ENCODE measurements at regions not wholly inside any gene's neighbourhood (a gene's known extent, or its start where the extent isn't known, plus 50 kb on each side); places are given as distances from the start of the nearest gene placed in this dataset.

DNA sequence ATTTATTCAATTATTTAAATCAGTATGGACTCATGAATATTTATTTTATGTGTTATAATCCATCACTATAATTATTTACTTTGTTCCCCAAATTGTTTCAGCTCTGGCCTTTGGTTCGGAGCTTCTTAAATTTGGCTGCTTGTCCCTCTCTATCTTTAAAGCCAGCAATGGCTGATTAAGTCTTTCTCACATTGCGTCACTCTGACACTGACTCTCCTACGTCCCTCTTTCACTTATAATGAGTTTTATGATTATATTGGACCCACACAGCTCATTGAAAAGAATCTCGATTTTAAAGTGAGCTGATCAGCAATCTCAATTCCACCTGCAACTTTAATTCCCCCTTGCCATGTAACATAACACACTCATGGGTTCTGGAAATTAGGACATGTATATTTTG lies 185.2 kb upstream of the SLC39A10 start:
- no peak overlapping the region for H3K4me2 ChIP-seq (ENCODE audit: low read length)
- no peak for TF ChIP-seq EZH2phosphoT487 (IDR thresholded peaks at IDR 0.05; ENCODE audit: low read depth)
- TF ChIP-seq, protein P1, sequence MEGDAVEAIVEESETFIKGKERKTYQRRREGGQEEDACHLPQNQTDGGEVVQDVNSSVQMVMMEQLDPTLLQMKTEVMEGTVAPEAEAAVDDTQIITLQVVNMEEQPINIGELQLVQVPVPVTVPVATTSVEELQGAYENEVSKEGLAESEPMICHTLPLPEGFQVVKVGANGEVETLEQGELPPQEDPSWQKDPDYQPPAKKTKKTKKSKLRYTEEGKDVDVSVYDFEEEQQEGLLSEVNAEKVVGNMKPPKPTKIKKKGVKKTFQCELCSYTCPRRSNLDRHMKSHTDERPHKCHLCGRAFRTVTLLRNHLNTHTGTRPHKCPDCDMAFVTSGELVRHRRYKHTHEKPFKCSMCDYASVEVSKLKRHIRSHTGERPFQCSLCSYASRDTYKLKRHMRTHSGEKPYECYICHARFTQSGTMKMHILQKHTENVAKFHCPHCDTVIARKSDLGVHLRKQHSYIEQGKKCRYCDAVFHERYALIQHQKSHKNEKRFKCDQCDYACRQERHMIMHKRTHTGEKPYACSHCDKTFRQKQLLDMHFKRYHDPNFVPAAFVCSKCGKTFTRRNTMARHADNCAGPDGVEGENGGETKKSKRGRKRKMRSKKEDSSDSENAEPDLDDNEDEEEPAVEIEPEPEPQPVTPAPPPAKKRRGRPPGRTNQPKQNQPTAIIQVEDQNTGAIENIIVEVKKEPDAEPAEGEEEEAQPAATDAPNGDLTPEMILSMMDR (IDR thresholded peaks at IDR 0.05; ENCODE audit: low read depth, low read length) = no peak
- H3K9me3 ChIP-seq (ENCODE audit: insufficient read depth, low read length) = no peaks in the 10 kb centered on the region
- H2AFZ ChIP-seq (ENCODE audit: low read depth, low read length) = no peak overlapping the region
- H3K4me3 ChIP-seq (ENCODE audit: low read length) = no peak overlapping the region
- H4K20me1 ChIP-seq (ENCODE audit: insufficient read depth, low read length) = no peaks in the 10 kb centered on the region
- H3K4me1 ChIP-seq (ENCODE audit: low read length) = peaks cover 36% of the 10 kb centered on the region
- no peaks in the 10 kb centered on the region for H3K27me3 ChIP-seq (ENCODE audit: low read depth, low read length)
- H3K79me2 ChIP-seq (ENCODE audit: low read length) = no peaks in the 10 kb centered on the region
- no peak overlapping the region for H3K9ac ChIP-seq (ENCODE audit: low read length)
- no peaks in the 10 kb centered on the region for H3K36me3 ChIP-seq (replicated peaks; ENCODE audit: low read depth, low read length)
- H3K27ac ChIP-seq (ENCODE audit: low read length) = no peak overlapping the region

DNA sequence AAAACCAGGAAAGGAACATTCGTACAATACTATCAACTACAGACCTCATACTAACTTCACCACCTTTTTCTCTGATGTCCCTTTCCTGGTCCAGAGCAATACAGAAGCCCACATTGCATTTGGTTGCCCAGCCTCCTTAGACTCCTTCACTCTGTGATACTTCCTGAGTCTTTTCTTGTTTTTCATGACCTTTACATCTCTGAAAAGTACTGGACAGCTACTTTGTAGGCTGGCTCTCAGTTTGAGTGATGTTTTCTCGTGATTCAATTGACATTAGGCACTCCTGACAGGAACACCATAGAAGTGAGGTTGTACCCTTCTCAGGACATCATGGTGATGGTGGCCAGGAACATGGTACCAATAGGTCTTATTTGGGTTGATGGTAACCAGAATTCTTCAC lies 185.9 kb upstream of the SLC39A10 start:
- Histone ChIP-seq H3K4me1 (ENCODE audit: low read length) (peaks cover 36% of the 10 kb centered on the region), H4K20me1 (ENCODE audit: insufficient read depth, low read length) (no peaks in the 10 kb centered on the region), H2AFZ (ENCODE audit: low read depth, low read length) (0 out of 2 replicates have a peak overlapping the region, but pooled peaks have one; percentile 10), H3K9me3 (ENCODE audit: insufficient read depth, low read length) (0 out of 2 replicates have a peak, but pooled peaks cover 4% of the 10 kb centered on the region), H3K27me3 (ENCODE audit: low read depth, low read length) (no peaks in the 10 kb centered on the region), H3K79me2 (ENCODE audit: low read length) (no peaks in the 10 kb centered on the region), H3K9ac (ENCODE audit: low read length) (no peak overlapping the region), H3K27ac (ENCODE audit: low read length) (no peak overlapping the region), H3K36me3 (replicated peaks; ENCODE audit: low read depth, low read length) (peaks cover under 1% of the 10 kb centered on the region), H3K4me3 (ENCODE audit: low read length) (no peak overlapping the region), H3K4me2 (ENCODE audit: low read length) (no peak overlapping the region)
- TF ChIP-seq EZH2phosphoT487 (IDR thresholded peaks at IDR 0.05; ENCODE audit: low read depth) = no peak
- TF ChIP-seq, protein P1 (IDR thresholded peaks at IDR 0.05; ENCODE audit: low read depth, low read length) = no peak

DNA sequence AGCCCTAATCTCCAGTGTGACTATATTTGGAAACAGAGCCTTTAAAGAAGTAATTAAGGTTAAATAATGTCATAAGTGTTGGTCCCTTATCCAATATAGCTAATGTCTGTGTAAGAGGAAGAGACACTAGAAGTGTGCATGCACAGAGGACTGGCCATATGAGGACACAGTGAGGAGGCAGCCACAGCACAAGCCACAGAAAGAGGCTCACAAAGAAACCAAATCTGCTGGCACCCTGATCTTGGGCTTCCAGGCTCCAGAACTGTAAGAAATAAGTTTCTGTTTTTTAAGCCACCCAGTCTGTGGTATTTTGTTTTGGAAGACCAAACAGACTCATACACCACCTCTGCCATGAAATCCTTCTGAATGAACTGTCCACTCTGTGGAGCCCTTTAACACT lies 186.4 kb upstream of the SLC39A10 start:
- Histone ChIP-seq H3K4me2 (ENCODE audit: low read length) (no peak overlapping the region), H4K20me1 (ENCODE audit: insufficient read depth, low read length) (no peaks in the 10 kb centered on the region), H3K79me2 (ENCODE audit: low read length) (no peaks in the 10 kb centered on the region), H3K9me3 (ENCODE audit: insufficient read depth, low read length) (0 out of 2 replicates have a peak, but pooled peaks cover 5% of the 10 kb centered on the region), H3K27me3 (ENCODE audit: low read depth, low read length) (no peaks in the 10 kb centered on the region), H3K36me3 (replicated peaks; ENCODE audit: low read depth, low read length) (peaks cover 4% of the 10 kb centered on the region), H3K27ac (ENCODE audit: low read length) (no peak overlapping the region), H3K4me3 (ENCODE audit: low read length) (no peak overlapping the region), H2AFZ (ENCODE audit: low read depth, low read length) (0 out of 2 replicates have a peak overlapping the region, but pooled peaks have one; percentile 10), H3K4me1 (ENCODE audit: low read length) (peaks cover 36% of the 10 kb centered on the region), H3K9ac (ENCODE audit: low read length) (no peak overlapping the region)
- TF ChIP-seq EZH2phosphoT487 (IDR thresholded peaks at IDR 0.05; ENCODE audit: low read depth) = no peak
- TF ChIP-seq, protein P1 (IDR thresholded peaks at IDR 0.05; ENCODE audit: low read depth, low read length) = no peak

DNA sequence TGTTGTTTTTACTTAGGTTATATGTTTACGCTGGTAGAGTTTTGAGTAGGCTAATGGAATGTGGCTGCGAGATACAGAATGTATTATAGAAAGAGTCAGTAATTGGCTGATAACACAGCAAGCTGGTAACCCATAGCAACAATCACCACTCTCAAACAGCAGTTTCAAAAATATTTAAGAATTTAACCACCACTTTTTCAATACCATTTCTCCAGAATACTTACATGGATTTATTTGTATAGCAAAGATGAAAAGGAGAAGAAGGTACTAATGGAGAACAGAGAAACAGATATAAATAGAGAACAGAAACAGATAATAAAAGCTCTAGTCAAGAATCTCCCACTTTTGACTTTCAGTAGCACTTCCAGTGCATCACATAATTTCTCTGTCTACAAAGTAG lies 188.3 kb upstream of the SLC39A10 start:
- Histone ChIP-seq H3K27me3 (ENCODE audit: low read depth, low read length) (no peaks in the 10 kb centered on the region), H3K9me3 (ENCODE audit: insufficient read depth, low read length) (0 out of 2 replicates have a peak, but pooled peaks cover 5% of the 10 kb centered on the region), H3K9ac (ENCODE audit: low read length) (no peak overlapping the region), H3K4me2 (ENCODE audit: low read length) (peak overlapping the region; percentile 58), H4K20me1 (ENCODE audit: insufficient read depth, low read length) (no peaks in the 10 kb centered on the region), H3K36me3 (replicated peaks; ENCODE audit: low read depth, low read length) (peaks cover 4% of the 10 kb centered on the region), H3K4me1 (ENCODE audit: low read length) (peaks cover 36% of the 10 kb centered on the region), H3K79me2 (ENCODE audit: low read length) (no peaks in the 10 kb centered on the region), H2AFZ (ENCODE audit: low read depth, low read length) (no peak overlapping the region), H3K4me3 (ENCODE audit: low read length) (peak overlapping the region; percentile 32), H3K27ac (ENCODE audit: low read length) (peak overlapping the region; percentile 43)
- TF ChIP-seq, protein P1 (IDR thresholded peaks at IDR 0.05; ENCODE audit: low read depth, low read length) = no peak
- TF ChIP-seq EZH2phosphoT487 (IDR thresholded peaks at IDR 0.05; ENCODE audit: low read depth) = no peak
